ENCODE measurements at regions not wholly inside any gene's neighbourhood (a gene's known extent, or its start where the extent isn't known, plus 50 kb on each side); places are given as distances from the start of the nearest gene placed in this dataset.

DNA sequence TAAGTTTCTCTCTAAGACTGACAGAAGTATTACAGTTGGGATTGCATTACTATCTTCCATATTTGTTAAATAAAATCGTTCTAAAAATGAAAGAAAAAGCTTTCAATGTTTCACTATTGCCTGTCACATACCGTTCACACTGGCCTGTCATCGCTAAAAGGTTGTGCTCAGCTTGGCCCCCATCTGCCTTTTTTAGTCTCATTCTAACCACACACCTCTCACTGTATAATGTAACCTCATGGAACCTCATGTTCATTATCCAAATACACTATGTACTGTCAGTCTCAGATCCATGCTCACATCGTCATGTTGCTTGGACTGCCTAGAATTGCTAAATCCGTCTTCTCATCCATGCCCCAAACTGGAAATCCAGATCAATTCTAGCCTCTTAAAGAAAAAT lies 637.8 kb upstream of the ROBO1 start:
- TF ChIP-seq EP300 (IDR thresholded peaks at IDR 0.05): no peak
- TF ChIP-seq, protein P1, sequence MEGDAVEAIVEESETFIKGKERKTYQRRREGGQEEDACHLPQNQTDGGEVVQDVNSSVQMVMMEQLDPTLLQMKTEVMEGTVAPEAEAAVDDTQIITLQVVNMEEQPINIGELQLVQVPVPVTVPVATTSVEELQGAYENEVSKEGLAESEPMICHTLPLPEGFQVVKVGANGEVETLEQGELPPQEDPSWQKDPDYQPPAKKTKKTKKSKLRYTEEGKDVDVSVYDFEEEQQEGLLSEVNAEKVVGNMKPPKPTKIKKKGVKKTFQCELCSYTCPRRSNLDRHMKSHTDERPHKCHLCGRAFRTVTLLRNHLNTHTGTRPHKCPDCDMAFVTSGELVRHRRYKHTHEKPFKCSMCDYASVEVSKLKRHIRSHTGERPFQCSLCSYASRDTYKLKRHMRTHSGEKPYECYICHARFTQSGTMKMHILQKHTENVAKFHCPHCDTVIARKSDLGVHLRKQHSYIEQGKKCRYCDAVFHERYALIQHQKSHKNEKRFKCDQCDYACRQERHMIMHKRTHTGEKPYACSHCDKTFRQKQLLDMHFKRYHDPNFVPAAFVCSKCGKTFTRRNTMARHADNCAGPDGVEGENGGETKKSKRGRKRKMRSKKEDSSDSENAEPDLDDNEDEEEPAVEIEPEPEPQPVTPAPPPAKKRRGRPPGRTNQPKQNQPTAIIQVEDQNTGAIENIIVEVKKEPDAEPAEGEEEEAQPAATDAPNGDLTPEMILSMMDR (IDR thresholded peaks at IDR 0.05): no peak
- TF ChIP-seq POLR2A (IDR thresholded peaks at IDR 0.05): no peak

All from ovary (tissue), 3 donors.